GM19395 (cell line): ENCODE measurements at regions not wholly inside any gene's neighbourhood (a gene's known extent, or its start where the extent isn't known, plus 50 kb on each side); places are given as distances from the start of the nearest gene placed in this dataset.

ENCODE experiments used
- ATAC-seq: cut with Tn5 transposase; IDR thresholded peaks from one replicate; pipeline ENCODE4 v1.9.1; 2021; ENCODE audit warnings: mild to moderate bottlenecking, moderate library complexity; ENCODE audit not compliant: unreplicated experiment

GRCh38 chr16:73717266-73717974, 579.2 kb upstream of the PSMD7 start:
- ATAC-seq, result no peak

GRCh38 chr16:73714976-73715375, 581.6 kb upstream of the PSMD7 start:
- no peak for ATAC-seq

- ATAC-seq, result no peak
These were observed 582.7 kb upstream of the PSMD7 start for GRCh38 chr16:73713778-73714495.

GRCh38 chr16:73713251-73713650, 583.4 kb upstream of the PSMD7 start:
- ATAC-seq, result no peak

GRCh38 chr16:73711406-73712080, 585.1 kb upstream of the PSMD7 start:
- no peak for ATAC-seq

GRCh38 chr16:73710526-73710925, 586.1 kb upstream of the PSMD7 start:
- ATAC-seq, result no peak

- ATAC-seq, result no peak
These were observed 588.8 kb upstream of the PSMD7 start for GRCh38 chr16:73707863-73708262.

- no peak for ATAC-seq
These were observed 592.7 kb upstream of the PSMD7 start for GRCh38 chr16:73703891-73704290.

GRCh38 chr16:73697336-73697735, 599.3 kb upstream of the PSMD7 start:
- ATAC-seq, result no peak

GRCh38 chr16:73692861-73693260, 603.8 kb upstream of the PSMD7 start:
- ATAC-seq, result no peak

- no peak for ATAC-seq
These were observed 612.8 kb upstream of the PSMD7 start for GRCh38 chr16:73683804-73684203.

GRCh38 chr16:73672135-73672534, 624.2 kb upstream of the ZFHX3 start:
- no peak for ATAC-seq

- ATAC-seq, result no peak
These were observed 623.2 kb upstream of the ZFHX3 start for GRCh38 chr16:73670836-73671820.

GRCh38 chr16:73669535-73670274, 621.8 kb upstream of the ZFHX3 start:
- no peak for ATAC-seq

GRCh38 chr16:73663720-73664119, 615.8 kb upstream of the ZFHX3 start:
- ATAC-seq, result no peak

GRCh38 chr16:73636196-73636595, 588.3 kb upstream of the ZFHX3 start:
- ATAC-seq, result no peak

- ATAC-seq, result no peak
These were observed 581.1 kb upstream of the ZFHX3 start for GRCh38 chr16:73629011-73629410.

- ATAC-seq, result no peak
These were observed 569.8 kb upstream of the ZFHX3 start for GRCh38 chr16:73617738-73618137.

- no peak for ATAC-seq
These were observed 568.8 kb upstream of the ZFHX3 start for GRCh38 chr16:73616770-73617169.

GRCh38 chr16:73616166-73616753, 568.3 kb upstream of the ZFHX3 start:
- ATAC-seq, result no peak
